Heart left ventricle (tissue), 13 donors: ENCODE measurements at regions not wholly inside any gene's neighbourhood (a gene's known extent, or its start where the extent isn't known, plus 50 kb on each side); places are given as distances from the start of the nearest gene placed in this dataset.

Experiments used
- POLR2A ChIP-seq, 2 donors: fragments of 450-650 bp; IDR thresholded peaks; one replicate each; pipeline ENCODE4 v1.6.1; 2017; ENCODE audit warnings: antibody characterized with exemption in 2 of 2, mild to moderate bottlenecking in 2 of 2, moderate library complexity in 2 of 2
- TF ChIP-seq, protein P1 (sequence below), 12 donors: fragments of 200-600 bp; sonication (generic) in 4 of 12; IDR thresholded peaks; one replicate each; pipeline versions ENCODE4 v1.5.0 to v1.8.0; 2018 to 2022; ENCODE audit warnings: antibody characterized with exemption in 12 of 12, mild to moderate bottlenecking in 5 of 12
- donor health status: ischemic (EF 13 %, LVEDD 7.1; RV severe dilation, severe dysfunction).
- donor health status: DM: no; HTN: yes; CAD: no.
- donor health status: DM: no; HTN: no; CAD: no.
- donor health status: ischemic (EF 25% LVEDD 6.9; RV normal size, moderate dysfunction).
- donor health status: ischemic (EF 25% LVEDD 5.7; RV mildly dilated, moderate dysfunction).
- donor health status: ischemic (EF 35%, LVEDD 5.7; RV mildly dilated, moderate dysfunction).
- donor health status: nonischemic (EF 11% LVEDD 7.7; RV severe dilation, severe dysfunction).
- donor health status: DM: yes; HTN: yes; CAD: no.
- donor health status: PGD.
- donor health status: ischemic (EF 29% LVEDD 5.4; RV normal size, mild dysfunction).
- donor health status: nonischemic (EF 23%, LVEDD 6.1; RV moderate dilation, normal function).

DNA sequence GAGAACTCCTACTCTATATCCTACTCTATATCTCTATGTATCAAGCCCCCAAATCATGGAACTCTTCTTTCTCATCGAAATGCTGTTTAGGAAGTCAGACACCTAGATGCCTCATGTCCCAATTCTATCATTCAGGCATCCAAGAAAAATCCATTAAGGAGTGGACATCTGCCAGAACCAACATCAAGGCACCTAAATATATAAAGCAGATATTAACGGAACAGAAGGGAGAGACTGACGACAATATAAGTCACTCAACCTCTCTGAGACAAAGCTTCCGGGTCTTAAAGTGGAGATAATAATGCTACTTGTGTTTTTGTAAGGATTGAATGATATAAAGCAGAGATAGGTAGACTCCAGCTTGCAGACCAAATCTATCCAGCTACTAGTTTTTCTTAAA is 241.5 kb downstream of the NFATC2 start:
- TF ChIP-seq, protein P1, sequence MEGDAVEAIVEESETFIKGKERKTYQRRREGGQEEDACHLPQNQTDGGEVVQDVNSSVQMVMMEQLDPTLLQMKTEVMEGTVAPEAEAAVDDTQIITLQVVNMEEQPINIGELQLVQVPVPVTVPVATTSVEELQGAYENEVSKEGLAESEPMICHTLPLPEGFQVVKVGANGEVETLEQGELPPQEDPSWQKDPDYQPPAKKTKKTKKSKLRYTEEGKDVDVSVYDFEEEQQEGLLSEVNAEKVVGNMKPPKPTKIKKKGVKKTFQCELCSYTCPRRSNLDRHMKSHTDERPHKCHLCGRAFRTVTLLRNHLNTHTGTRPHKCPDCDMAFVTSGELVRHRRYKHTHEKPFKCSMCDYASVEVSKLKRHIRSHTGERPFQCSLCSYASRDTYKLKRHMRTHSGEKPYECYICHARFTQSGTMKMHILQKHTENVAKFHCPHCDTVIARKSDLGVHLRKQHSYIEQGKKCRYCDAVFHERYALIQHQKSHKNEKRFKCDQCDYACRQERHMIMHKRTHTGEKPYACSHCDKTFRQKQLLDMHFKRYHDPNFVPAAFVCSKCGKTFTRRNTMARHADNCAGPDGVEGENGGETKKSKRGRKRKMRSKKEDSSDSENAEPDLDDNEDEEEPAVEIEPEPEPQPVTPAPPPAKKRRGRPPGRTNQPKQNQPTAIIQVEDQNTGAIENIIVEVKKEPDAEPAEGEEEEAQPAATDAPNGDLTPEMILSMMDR (IDR thresholded peaks at IDR 0.05): no peak
- TF ChIP-seq POLR2A (IDR thresholded peaks at IDR 0.05): no peak
